MM.1S (cell line): ENCODE measurements at regions not wholly inside any gene's neighbourhood (a gene's known extent, or its start where the extent isn't known, plus 50 kb on each side); places are given as distances from the start of the nearest gene placed in this dataset.

Source experiments
- DNase-seq: peaks from one replicate; pipeline ENCODE4 v3.0.0-alpha.2; 2015
- H2AFZ ChIP-seq: fragments of 300-600 bp; sonication (generic); 2 replicates; pipeline ENCODE4 v1.6.0; 2016; ENCODE audit warnings: antibody characterized with exemption, low read length
- H3F3A ChIP-seq: fragments of 300-600 bp; sonication (generic); 2 replicates; pipeline ENCODE4 v1.6.1; 2016; ENCODE audit warnings: mild to moderate bottlenecking, antibody characterized with exemption, low read length, moderate library complexity, mixed read lengths; ENCODE audit not compliant: insufficient read depth
- H3K27ac ChIP-seq: fragments of 300-600 bp; sonication (generic); 2 replicates; pipeline ENCODE4 v1.5.1; 2016; ENCODE audit warnings: mild to moderate bottlenecking, low read length
- H3K27me3 ChIP-seq: fragments of 300-600 bp; sonication (generic); replicated peaks from 2 replicates; pipeline ENCODE4 v1.6.0; 2016; ENCODE audit warnings: low read length; ENCODE audit not compliant: insufficient read depth
- H3K36me3 ChIP-seq: fragments of 300-600 bp; sonication (generic); replicated peaks from 2 replicates; pipeline ENCODE4 v1.6.1; 2016; ENCODE audit warnings: mild to moderate bottlenecking, low read length, mixed read lengths; ENCODE audit not compliant: insufficient read depth
- H3K4me1 ChIP-seq: fragments of 300-600 bp; sonication (generic); 2 replicates; pipeline ENCODE4 v1.6.1; 2016; ENCODE audit warnings: low read length, mixed read lengths
- H3K4me2 ChIP-seq: fragments of 300-600 bp; sonication (generic); 2 replicates; pipeline ENCODE4 v1.6.0; 2016; ENCODE audit warnings: low read depth, low read length
- H3K4me3 ChIP-seq: fragments of 300-600 bp; sonication (generic); 2 replicates; pipeline ENCODE4 v1.5.1; 2016; ENCODE audit warnings: low read length, mixed read lengths
- H3K79me2 ChIP-seq: fragments of 300-600 bp; sonication (generic); 2 replicates; pipeline ENCODE4 v1.6.1; 2016; ENCODE audit warnings: mixed run types, low read length, mixed read lengths
- H3K9ac ChIP-seq: fragments of 300-600 bp; sonication (generic); 2 replicates; pipeline ENCODE4 v1.6.1; 2016; ENCODE audit warnings: low read length, mixed read lengths
- H3K9me2 ChIP-seq: fragments of 300-600 bp; sonication (generic); replicated peaks from 2 replicates; pipeline ENCODE4 v1.6.1; 2016; ENCODE audit warnings: mild to moderate bottlenecking, low read length, mixed read lengths; ENCODE audit not compliant: insufficient read depth
- H3K9me3 ChIP-seq: fragments of 300-600 bp; sonication (generic); replicated peaks from 2 replicates; pipeline ENCODE4 v1.6.1; 2016; ENCODE audit warnings: mild to moderate bottlenecking, low read length, mixed read lengths; ENCODE audit not compliant: insufficient read depth
- H4K20me1 ChIP-seq: fragments of 300-600 bp; sonication (generic); 2 replicates; pipeline ENCODE4 v1.6.1; 2016; ENCODE audit warnings: mild to moderate bottlenecking, low read length, moderate library complexity, mixed read lengths; ENCODE audit not compliant: insufficient read depth
- EZH2 ChIP-seq: fragments of 300-600 bp; sonication (generic); optimal IDR thresholded peaks from 2 replicates; pipeline ENCODE3; 2017; ENCODE audit warnings: low read depth, mild to moderate bottlenecking, antibody characterized with exemption, low read length, mixed read lengths
- EZH2phosphoT487 ChIP-seq: fragments of 300-600 bp; sonication (generic); IDR thresholded peaks from 2 replicates; pipeline ENCODE4 v1.6.1; 2018; ENCODE audit warnings: antibody characterized with exemption, low read length
- TF ChIP-seq, protein P1 (sequence below): fragments of 300-600 bp; sonication (generic); IDR thresholded peaks from 2 replicates; pipeline ENCODE4 v1.5.1; 2016; ENCODE audit warnings: antibody characterized with exemption, low read length, mixed read lengths

DNA sequence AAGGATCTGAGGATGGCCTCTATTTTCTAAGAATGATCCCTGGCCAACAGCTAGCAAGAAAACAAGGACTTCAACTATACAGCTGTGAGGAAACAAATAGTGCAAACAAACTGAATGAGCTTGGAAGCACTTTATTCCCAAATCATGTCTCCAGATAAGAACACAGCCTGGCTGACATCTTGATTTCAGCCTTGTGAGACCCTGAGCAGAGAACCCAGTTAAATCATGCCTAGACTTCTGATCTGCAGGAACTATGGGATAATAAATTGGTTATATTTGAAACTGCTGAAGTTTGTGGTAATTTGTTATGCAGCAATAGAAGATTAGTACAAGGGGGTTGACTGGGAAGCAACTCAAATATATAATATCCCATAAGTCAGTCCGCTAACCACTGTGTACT lies 183.9 kb upstream of the BMP4 start:
- Histone ChIP-seq H3K9me2 (no peaks in the 10 kb centered on the region), H3K79me2 (no peaks in the 10 kb centered on the region), H3K9ac (no peak overlapping the region), H3K4me1 (no peaks in the 10 kb centered on the region), H3K27ac (no peak overlapping the region), H2AFZ (no peak overlapping the region), H4K20me1 (no peaks in the 10 kb centered on the region), H3K9me3 (no peaks in the 10 kb centered on the region), H3K4me3 (no peak overlapping the region), H3K36me3 (no peaks in the 10 kb centered on the region), H3K27me3 (no peaks in the 10 kb centered on the region), H3F3A (no peaks in the 10 kb centered on the region), H3K4me2 (no peak overlapping the region)
- DNase-seq: no peak
- TF ChIP-seq, protein P1, sequence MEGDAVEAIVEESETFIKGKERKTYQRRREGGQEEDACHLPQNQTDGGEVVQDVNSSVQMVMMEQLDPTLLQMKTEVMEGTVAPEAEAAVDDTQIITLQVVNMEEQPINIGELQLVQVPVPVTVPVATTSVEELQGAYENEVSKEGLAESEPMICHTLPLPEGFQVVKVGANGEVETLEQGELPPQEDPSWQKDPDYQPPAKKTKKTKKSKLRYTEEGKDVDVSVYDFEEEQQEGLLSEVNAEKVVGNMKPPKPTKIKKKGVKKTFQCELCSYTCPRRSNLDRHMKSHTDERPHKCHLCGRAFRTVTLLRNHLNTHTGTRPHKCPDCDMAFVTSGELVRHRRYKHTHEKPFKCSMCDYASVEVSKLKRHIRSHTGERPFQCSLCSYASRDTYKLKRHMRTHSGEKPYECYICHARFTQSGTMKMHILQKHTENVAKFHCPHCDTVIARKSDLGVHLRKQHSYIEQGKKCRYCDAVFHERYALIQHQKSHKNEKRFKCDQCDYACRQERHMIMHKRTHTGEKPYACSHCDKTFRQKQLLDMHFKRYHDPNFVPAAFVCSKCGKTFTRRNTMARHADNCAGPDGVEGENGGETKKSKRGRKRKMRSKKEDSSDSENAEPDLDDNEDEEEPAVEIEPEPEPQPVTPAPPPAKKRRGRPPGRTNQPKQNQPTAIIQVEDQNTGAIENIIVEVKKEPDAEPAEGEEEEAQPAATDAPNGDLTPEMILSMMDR: no peak
- TF ChIP-seq EZH2 (no peak), EZH2phosphoT487 (no peak)

DNA sequence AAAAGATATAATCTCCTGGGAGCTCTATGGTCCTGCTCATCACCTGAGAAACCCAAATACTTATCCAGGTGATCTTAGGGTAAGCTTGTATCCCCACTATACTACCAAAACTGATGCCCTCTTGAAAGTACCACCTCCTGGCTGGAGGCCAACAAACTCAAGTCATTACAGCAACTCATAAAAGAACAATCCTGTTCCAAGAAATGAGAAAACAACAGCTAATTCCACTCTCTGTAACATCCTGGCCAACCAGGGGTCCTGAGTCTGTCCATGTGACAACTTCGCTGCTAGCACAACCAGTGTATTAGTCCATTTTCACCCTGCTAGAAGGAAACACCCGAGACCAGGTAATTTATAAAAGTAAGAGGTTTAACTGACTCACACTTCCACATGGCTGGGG lies 190.0 kb upstream of the BMP4 start:
- Histone ChIP-seq H3K36me3 (no peaks in the 10 kb centered on the region), H3K9ac (no peak overlapping the region)
- TF ChIP-seq, protein P1: no peak
- TF ChIP-seq EZH2 (no peak), EZH2phosphoT487 (no peak)

DNA sequence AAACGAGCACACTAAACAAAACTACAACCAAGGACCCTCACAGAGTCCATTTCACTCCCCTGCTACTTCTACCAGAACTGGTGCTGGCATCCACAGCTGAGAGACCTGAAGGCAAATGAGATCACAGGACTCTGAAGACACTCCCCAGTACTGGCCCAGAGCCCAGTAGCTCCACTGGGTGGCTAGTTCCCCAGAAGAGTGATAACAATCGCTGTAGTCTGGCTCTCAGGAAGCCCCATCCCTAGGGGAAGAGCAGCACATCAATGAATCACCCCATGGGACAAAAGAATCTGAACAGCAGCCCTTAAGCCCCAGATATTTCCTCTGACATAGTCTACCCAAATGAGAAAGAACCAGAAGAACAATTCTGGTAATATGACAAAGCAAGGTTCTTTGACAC lies 190.7 kb upstream of the BMP4 start:
- no peak for DNase-seq
- TF ChIP-seq EZH2phosphoT487 (no peak), EZH2 (no peak)
- TF ChIP-seq, protein P1: no peak
- H3K9me2 ChIP-seq: no peaks in the 10 kb centered on the region
- no peaks in the 10 kb centered on the region for H3K9me3 ChIP-seq
- no peak overlapping the region for H2AFZ ChIP-seq
- H4K20me1 ChIP-seq: no peaks in the 10 kb centered on the region
- H3F3A ChIP-seq: no peaks in the 10 kb centered on the region
- H3K36me3 ChIP-seq: no peaks in the 10 kb centered on the region
- no peak overlapping the region for H3K4me2 ChIP-seq
- H3K9ac ChIP-seq: no peak overlapping the region
- no peak overlapping the region for H3K27ac ChIP-seq
- H3K4me3 ChIP-seq: no peak overlapping the region
- no peaks in the 10 kb centered on the region for H3K27me3 ChIP-seq
- no peaks in the 10 kb centered on the region for H3K4me1 ChIP-seq
- H3K79me2 ChIP-seq: no peaks in the 10 kb centered on the region

More for the DNA sequence above, 190.0 kb upstream of the BMP4 start:
- Histone ChIP-seq H3K79me2 (no peaks in the 10 kb centered on the region), H3K9me3 (no peaks in the 10 kb centered on the region), H3K27me3 (no peaks in the 10 kb centered on the region), H3F3A (no peaks in the 10 kb centered on the region), H4K20me1 (no peaks in the 10 kb centered on the region), H3K4me1 (no peaks in the 10 kb centered on the region), H3K9me2 (no peaks in the 10 kb centered on the region), H3K27ac (no peak overlapping the region), H3K4me2 (no peak overlapping the region), H3K4me3 (no peak overlapping the region), H2AFZ (no peak overlapping the region)
- no peak for DNase-seq

DNA sequence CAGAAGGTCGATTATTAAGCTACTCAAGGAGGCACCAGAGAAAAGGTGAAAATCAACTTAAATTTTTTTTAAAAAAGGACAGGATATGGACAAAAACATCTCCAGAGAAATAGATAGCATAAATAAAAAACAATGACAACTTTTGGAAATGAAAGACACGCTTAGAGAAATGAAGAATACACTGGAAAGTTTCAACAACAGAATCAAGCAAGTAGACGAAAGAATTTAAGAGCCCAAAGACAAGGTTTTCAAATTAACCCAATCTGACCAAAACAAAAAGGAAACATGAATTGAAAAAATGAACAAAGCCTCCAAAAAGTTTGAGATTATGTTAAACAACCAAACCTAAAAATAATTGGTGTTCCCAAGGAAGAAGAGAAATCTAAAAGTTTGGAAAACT lies 191.1 kb upstream of the BMP4 start:
- no peak overlapping the region for H3K4me3 ChIP-seq
- no peaks in the 10 kb centered on the region for H3K9me3 ChIP-seq
- H3K27ac ChIP-seq: no peak overlapping the region
- H2AFZ ChIP-seq: no peak overlapping the region
- no peak overlapping the region for H3K9ac ChIP-seq
- H3K4me2 ChIP-seq: no peak overlapping the region
- no peak for TF ChIP-seq EZH2phosphoT487
- TF ChIP-seq EZH2: no peak
- TF ChIP-seq, protein P1: no peak
- H4K20me1 ChIP-seq: no peaks in the 10 kb centered on the region
- H3K9me2 ChIP-seq: no peaks in the 10 kb centered on the region
- H3F3A ChIP-seq: no peaks in the 10 kb centered on the region
- H3K4me1 ChIP-seq: no peaks in the 10 kb centered on the region
- no peaks in the 10 kb centered on the region for H3K79me2 ChIP-seq
- no peaks in the 10 kb centered on the region for H3K27me3 ChIP-seq
- no peak for DNase-seq
- no peaks in the 10 kb centered on the region for H3K36me3 ChIP-seq
